ENCODE measurements at regions not wholly inside any gene's neighbourhood (a gene's known extent, or its start where the extent isn't known, plus 50 kb on each side); places are given as distances from the start of the nearest gene placed in this dataset.

DNA sequence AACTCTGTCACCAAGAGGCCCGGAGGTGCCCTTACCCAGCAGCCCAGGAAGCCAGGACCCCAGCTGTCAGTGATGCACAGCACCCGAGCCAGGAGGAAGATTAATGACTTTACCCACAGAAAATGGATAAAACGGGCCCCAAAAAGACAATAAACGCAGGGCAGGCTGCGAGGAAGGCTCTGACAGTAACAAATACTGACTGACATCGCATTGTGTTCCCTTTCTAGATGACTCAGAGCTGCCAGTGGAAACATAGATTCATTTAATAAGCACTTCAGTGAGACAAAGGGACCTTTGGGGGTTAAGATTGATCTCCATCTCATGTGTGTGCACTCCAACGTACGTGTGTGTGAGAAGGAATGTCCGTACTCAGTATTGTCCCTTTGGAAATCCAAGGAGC is 225.3 kb upstream of the PPP2R3A start:
- no peak for DNase-seq (ENCODE audit: low read depth in 2 of 2)

DNA sequence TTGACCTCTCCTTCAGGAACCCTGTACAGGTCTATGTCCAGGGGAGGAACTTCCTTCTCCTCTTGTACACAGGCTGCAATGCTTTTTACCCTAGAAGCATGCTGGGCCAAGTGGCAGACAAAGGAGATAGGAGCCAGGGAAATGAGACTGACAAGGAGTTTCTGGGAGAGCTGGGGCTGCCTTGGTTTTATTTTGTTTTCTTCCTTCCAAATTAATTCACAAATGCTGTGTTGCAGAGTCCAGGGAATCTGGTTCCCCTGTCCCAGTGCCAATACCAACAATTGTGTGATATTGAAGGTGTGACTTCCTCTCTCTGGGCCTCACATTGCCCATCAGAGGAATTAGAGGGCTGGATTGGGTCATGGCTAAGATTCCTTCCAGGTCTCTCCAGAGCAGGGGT is 224.8 kb upstream of the PPP2R3A start:
- no peak for DNase-seq (ENCODE audit: low read depth in 2 of 2)

DNA sequence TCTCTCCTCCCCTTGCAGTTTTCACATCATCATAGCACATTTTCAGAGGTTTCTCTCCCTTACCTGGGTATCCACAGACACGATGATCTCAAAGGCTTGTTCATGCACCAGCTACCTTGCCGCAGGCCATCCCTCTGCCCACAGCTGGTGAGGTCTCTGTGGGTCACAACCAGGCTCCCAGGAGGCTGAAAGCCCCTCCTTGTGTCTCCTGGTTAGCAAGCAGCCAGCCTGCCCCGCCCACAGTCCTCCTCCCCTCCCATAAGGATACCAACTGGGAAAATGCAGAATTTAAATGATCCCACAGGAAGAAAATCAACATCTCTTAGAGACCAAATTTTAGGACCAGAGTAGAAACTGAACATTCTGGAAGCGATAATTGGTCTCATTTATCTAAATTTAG is 213.5 kb upstream of the PPP2R3A start:
- DNase-seq (ENCODE audit: low read depth in 2 of 2): no peak

DNA sequence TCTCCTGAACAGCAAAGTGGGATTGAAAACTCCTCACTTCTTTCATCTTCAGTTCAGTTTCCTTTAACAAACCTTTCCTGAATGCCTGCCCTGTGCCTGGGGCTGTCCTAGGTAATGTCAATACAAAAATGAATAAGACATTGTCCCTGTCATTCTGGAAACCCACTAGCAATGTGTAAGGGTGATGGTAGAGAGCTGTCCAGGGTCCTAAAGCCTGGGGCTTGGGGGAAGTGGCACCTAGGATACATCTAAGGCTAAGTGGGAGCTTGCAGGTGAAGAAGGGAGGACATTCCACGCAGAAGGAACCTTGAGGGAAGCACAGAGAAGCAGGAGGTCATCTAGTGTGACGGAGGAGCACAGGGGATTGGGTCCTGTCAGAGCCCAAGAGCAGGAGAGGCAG is 212.7 kb upstream of the PPP2R3A start:
- no peak for DNase-seq (ENCODE audit: low read depth in 2 of 2)

DNA sequence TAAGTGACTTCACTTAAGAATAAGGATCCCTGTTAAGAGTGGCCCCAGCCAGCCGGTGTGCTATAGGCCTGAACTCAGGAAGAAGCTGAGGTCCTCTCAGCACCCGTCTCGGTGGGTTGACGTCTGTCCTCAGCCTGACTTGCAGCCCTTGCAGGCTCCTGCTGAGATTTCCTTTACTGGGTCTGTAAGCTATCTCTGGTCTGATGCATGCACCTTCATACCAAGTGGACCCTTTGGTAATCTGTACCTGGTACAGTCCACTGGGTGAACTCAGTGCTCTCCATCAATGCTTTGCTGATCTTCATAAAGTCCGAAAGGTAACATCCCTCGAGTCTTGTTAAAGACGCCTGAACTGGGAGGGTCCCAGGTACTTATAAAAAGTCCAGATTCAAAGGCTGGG is 212.0 kb upstream of the PPP2R3A start:
- no peak for DNase-seq (ENCODE audit: low read depth in 2 of 2)

DNA sequence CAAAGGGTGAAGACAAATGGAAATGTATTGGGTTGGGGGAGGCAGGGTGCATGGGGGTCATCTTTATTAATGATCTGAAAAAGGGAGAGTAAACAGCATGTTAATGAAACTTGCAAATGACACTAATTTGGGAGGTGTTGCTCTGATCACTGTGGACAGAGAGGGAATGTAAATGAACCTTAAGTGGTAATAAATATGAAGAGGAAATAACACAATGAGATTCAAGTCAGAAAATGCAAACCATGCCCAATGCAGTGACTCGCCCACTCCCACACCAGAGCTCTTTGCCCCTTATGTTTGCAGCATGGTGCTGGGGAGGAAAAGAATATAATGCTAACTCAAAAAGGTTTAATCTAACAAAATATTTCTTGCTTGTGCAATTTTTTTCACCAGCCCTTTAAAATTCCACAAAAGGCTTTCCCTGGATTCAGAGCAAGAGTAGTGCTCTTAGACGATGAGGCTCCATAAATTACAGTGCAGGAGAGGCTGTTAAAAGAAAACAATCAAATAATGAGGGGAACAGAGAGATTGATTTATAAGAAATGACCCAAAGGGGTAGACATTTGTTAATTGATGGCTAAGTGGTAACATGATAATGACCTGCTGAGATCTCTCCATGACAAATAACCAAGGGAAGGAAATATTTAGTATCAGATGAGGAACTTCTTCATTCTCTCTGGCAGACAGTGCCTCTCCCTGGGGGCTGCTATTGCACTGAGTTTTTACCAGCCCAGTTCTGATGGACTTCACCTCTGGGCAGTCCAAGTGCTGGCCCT is 210.0 kb upstream of the PPP2R3A start:
- DNase-seq (ENCODE audit: low read depth in 2 of 2): no peak

DNA sequence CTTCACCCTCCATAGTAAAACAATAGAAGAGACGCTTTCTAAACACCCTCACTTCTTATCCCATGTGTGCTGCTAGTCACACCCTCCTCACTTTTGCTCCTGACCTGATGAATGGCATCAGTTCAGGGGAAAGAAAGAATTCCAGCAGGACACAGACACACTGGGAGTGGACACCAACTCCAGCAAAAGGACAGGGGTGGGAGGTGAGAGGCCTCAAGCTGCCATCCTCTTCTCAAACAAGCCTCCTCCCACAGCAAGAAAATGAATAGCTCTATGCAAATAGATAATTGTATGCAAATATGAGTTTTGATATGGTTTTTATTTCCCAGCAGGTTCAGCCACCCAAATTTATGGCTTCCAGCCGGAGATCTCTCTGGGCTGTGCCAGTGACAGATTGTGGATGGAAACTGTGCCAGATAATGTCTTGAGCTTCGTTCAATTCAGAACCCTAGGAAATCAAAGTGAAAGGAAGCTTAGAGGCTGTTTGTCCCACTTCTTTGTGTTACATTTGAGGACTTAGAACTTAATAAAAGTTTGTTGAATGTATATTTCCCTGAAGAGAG is 209.3 kb upstream of the PPP2R3A start:
- DNase-seq (ENCODE audit: low read depth in 2 of 2): no peak

DNA sequence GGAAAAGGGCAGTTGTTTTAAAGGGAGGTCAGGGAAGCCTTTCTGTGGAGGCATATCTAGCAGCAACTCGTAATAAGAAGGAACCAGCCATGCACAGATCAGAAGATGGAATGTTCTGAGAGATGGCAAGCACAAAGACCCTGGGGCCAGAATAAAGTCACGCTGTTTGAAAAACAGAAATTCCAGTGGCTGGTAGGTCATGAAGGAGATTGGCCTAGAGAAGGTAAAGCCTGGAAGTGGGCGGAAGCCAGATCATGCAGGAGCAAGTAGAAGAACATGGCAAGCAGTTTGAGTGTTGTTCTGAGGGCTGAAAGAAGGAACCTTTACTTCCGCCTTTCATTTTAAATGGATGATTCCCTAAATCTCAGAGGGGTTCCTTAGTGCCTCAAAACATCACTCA is 208.1 kb upstream of the PPP2R3A start:
- no peak for DNase-seq (ENCODE audit: low read depth in 2 of 2)

DNA sequence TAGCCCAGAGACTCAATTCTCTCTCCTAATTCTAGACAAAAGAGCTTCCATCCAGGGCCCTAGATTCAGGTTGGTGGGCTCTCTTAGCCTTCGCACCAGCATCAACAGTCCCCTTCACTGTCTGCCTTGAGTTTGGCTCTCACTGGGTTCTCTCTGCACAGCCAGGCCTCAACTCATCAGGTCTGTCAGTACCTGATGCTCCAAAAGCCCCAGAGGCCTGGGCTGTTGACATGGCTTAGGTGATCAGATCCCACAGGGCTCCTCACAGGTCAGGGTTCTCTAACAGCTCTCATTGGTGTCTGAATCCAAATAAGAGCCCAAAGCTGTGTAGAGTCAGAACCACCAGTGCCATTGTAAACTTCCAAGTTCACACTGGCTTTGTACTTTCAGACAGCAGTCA is 206.6 kb upstream of the PPP2R3A start:
- DNase-seq (ENCODE audit: low read depth in 2 of 2): no peak

DNA sequence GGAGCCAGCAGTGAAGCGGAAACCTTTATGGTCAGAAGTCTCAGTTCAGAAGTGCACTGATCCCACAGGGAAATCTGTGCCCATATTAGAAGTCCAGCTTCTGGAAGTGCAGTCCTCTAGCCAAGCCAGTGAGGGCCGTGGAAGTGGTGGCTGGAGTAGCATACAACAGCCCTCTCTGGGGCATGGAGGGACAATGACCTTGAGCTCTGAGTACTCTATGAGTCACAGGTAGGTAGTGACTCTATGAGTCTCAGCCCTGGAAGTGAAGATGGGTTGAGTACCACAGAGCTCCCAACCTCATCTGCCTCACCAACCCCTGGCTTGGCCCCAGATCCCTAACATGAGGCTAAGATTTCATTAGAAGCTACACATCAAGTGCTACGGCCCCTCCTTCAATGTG is 205.9 kb upstream of the PPP2R3A start:
- DNase-seq (ENCODE audit: low read depth in 2 of 2): no peak

DNA sequence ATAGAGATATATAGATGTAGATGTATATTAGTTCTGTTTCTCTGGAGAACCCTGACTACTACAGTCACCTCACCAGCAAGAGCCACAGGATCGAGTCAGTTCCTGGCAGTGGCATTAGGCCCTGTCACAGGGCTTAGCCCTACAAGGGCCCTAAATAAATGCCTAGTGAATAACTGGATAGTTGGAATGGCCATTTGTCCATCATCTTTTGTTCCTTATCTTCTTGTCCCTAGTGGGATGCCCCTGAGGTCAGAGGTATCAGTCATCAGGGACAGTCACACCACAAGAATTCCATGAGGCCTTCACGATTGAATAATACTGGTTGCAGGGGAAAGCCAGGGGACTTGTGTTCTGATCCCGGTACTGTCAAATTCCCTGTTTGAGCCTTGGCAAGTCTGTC is 204.9 kb upstream of the PPP2R3A start:
- no peak for DNase-seq (ENCODE audit: low read depth in 2 of 2)

DNA sequence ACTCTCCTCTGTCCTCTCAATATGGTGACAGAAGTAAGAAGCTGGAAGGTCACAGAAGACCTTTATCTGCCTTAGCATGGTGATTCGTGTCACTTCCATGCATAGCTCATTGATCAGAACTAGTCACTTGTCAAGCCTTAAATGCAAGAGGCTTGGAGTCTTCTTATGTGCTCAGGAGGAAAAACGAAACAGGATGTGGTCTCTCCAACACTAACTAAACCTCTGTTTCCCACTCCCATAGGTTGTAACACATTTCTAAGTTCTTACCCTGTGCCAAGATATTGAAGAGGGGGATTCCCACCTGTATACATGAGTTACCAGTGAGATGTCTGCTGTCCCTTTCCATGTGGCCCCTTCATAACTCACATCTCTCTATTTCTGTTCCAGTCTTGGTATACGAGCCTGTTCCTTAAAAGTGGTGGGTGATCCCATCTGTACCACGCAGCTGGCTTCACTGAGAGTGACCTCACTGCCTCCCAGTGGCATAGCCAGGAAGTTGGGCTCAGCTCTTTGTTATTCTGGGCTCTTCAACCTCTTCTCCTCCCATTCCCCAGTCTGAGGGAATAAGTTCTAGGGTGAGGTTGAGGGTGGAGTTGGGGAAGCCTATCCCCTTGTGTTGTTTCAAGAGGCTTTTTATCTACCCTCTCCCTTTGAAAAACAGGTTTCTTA is 203.2 kb upstream of the PPP2R3A start:
- DNase-seq (ENCODE audit: low read depth in 2 of 2): no peak

DNA sequence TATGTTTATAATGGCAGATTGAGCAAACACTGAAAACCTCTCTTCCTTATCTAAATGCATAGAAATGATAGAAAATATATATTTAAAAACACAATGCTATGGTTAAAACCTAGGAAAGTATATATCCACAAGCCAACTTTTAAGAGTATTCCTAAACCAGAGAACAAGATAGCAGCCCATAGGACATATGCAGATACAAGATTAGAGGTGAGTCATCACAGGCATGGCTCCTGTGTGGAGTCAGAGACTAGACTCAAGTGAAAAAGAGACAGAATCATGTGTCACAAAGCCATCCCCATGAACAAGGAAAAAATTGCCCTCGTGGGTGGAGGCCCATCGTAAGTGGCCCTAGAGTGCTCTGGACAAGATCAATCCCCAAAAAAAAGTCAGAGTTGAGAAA is 199.4 kb upstream of the PPP2R3A start:
- no peak for DNase-seq (ENCODE audit: low read depth in 2 of 2)

DNA sequence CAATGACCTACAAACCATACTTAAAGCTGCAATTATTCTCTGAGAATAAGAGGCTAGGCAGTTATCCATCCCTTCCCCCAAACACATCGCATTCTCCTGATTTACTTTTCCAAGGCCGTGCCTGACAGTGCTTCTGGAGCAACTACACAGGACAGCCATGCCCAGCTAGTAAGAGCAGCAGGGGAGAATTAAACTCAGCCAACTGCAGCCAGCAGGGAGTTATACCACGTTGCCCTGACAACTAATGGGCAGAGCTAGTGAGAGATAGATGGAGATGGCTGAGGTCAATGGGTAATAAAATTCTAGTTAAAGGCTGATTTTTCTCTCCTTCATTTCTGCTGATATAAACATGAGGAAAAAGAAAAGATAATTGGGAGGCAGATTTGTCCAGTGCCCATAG is 193.8 kb upstream of the PPP2R3A start:
- no peak for DNase-seq (ENCODE audit: low read depth in 2 of 2)

DNA sequence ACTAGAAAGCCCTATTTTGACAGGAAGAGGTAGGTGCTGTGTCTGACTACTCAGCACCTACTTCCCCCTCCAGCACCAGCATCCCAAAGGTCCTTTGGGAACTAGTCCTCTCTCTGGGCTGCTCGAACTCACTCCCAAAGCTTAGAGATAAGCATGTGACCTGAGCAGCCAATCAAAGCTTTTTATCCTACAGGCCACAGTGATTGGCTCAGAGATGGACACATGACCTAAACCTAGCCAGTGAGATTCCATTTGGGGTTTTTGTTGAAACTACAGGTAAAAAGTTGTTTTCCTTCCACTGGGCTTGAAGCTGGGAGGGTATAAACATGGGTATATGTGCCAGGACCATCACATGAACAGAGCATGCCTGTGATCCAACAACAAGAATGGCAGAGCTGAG is 186.5 kb upstream of the PPP2R3A start:
- DNase-seq (ENCODE audit: low read depth in 2 of 2): no peak

DNA sequence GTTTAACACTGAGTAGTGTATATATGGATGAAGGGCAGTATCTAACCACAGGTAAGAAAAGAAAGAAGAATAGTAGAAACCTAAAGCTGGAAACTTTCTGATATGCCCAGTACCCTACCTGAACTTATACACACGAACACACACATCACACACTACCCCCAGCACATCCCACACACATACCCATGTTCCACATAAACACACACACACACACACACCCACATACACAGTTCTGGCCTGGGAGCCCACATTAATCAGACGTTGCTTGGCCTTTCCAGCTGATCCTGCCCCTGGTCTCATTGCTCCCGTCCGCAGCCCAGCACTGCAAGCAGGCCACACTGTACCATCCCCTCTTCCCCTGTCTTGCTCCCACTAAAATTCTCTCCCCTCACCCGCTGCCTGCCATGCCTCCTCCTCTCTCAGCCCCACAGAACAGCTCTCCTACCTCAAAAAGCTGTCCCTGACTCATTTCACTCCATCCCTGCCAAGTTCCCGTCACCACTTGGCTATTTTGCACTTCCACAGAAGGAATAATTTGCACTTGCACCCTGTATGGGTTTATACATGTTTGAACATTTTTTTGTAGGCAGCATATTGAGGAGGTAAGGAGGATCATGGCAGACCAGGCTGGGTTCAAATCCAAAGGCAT is 185.8 kb upstream of the PPP2R3A start:
- DNase-seq (ENCODE audit: low read depth in 2 of 2): no peak

DNA sequence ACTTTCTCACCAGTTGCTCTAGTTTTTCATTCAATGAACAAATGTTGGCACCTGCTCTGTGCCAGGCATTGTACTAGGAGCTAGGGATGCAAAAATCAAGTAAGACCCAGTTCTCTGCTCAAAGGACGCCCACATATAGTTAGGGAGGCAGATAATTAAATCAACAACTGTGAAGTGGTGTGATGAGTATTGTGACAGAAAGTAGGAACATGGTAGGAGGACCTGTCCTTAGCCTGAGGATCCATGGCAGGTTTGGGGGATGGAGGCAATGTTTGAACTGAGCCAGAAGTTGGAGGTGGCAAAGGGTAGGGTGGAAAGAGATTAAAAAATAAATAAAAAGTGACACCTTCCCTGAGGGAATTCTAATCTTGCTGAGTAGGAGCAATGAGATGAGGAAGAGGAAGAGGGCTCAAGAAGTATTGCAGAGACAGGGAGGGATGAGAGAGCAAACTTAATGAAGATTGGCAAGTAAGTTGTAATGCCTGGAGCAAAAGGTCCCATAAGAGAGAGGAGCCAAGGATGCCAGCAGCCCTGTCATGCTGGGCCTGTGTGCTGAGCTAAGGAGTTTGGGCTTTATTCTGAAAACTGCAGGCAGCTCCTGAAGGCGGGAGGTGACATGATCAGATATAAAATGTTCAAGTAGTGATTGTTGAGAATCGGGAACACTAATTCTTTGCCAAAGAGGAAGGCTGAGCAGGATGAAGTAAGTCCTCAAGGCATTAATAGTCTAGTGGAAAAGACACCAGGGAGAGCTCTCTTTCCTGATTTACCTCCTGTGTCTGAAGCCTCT is 184.3 kb upstream of the PPP2R3A start:
- no peak for DNase-seq (ENCODE audit: low read depth in 2 of 2)

DNA sequence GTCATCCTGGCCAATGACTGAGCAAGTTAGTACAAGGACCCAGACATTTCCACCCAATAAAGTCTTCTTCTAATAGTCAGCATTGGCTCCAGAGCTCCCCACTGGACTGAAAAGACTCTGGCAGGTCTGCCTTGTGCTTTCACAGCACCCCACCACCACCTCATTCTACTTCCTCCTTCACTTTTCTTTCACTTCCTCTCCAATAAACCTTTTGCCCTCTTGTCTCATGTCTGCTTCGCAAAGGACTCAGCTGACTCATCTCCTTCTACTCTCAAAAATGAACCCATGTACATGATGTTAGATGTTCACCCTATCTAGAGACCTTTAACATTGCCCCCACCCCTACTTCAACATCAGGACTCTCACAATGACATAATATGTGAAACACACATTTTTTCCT is 181.0 kb upstream of the PPP2R3A start:
- no peak for DNase-seq (ENCODE audit: low read depth in 2 of 2)

DNA sequence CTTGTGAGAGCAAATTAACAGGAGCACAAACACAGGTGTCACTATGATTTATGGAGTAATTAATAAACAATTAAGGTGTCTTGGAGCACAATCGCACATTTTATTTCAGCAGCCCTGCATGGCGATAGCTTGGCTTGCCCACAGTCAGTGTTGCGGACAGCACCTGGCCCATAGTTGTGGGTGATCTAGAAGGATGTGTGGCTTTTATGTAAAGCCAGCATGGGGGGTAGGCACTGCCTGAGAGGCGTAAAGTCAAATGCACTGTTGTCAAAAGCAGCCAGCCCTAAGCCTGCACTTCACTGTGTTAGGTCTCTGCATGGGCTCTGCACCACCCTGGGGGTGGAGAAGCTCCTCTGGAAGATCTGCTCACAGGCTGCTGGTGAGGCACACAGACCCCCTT is 177.4 kb upstream of the PPP2R3A start:
- no peak for DNase-seq (ENCODE audit: low read depth in 2 of 2)

DNA sequence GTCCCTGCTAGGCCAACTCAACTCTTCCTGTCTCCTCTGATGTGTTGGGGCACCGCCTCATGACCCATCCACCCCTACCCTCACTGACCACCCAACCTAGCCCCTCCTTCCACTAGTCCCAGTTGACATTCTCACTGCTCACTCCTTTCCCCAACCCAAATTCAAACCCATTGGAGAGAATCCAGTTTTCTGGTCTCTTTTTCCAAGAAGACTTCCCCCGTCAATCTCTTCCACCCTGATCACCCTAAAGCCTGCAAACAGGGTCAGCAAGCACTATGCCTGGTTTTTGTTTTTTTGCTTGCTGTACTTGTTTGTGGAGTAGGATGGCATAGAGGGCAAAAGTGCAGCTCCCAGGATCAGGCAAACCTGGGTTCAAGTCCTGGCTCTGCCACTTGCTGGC is 176.6 kb upstream of the PPP2R3A start:
- no peak for DNase-seq (ENCODE audit: low read depth in 2 of 2)

DNA sequence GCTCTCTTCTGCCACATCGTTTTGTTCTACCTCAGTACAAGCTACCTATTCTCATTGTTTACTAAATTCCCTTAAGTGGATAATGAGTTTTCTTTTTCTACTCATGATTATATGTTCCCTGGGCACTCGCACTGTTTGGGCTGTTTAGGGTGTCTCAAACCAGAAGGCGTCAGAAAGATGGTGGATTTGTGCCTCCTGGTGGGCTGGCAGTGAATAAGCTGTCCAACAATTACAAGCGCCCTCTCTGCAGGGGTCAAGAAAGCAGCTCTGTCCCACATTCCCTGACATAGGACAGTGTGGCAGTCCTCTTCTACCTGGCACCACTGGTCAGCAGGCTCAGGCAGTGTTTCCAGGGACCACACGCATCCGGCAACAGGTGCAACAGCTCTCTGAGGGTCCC is 173.4 kb upstream of the PPP2R3A start:
- no peak for DNase-seq (ENCODE audit: low read depth in 2 of 2)

DNA sequence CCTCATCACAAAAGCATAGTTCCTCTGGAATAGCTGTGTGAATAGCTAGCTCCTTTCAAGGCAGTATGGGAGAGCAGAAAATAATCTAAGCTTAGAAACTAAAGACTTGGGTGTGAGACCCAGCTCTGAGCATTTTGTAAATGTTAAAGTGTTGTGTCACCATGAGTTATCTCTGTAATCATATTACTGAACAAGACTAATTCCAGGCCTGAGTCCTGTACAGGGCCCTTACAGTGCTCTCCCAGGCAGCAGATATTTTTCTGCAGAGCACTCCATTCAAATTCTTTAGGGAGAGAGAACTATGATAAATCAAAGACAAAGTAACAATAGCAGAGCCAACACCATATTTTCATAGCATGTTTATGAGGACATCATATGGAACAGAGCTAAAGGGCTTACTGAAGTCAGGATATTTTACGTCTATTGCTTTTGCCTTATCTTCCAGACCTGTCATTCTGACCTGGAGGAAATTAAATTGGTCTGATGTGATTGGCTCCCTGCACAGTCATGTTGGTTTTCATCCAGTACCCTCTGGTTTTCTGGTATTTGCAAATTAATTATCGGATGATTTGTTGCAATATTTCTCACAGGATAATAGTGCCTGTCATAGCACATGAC is 172.6 kb upstream of the PPP2R3A start:
- DNase-seq (ENCODE audit: low read depth in 2 of 2): no peak

Data from stimulated activated CD8-positive, alpha-beta memory T cell treated with anti-CD3 and anti-CD28 coated beads, Interleukin-2, amount 100 ng/mL, for 1 hour (primary cell).